ENCODE measurements at regions not wholly inside any gene's neighbourhood (a gene's known extent, or its start where the extent isn't known, plus 50 kb on each side); places are given as distances from the start of the nearest gene placed in this dataset.

- no peak for TF ChIP-seq CTCF (IDR thresholded peaks at IDR 0.05 in 2 of 3, conservative IDR thresholded peaks at IDR 0.05 in 1 of 3; ENCODE audit: borderline replicate concordance in 1 of 3, insufficient read depth in 1 of 3, low read depth in 2 of 3, low read length in 2 of 3)
- no peak for TF ChIP-seq POLR2AphosphoS5 (IDR thresholded peaks at IDR 0.05; ENCODE audit: low read depth, low read length)
- TF ChIP-seq POLR2A (IDR thresholded peaks at IDR 0.05; ENCODE audit: borderline replicate concordance, extremely low read depth, insufficient read depth, insufficient read length): no peak
- no peak for TF ChIP-seq FOSL1 (IDR thresholded peaks at IDR 0.05; ENCODE audit: low read depth)
- TF ChIP-seq SIN3A (IDR thresholded peaks at IDR 0.05; ENCODE audit: low read depth): no peak
- no peak for TF ChIP-seq JUND (IDR thresholded peaks at IDR 0.05)
Observed at GRCh38 chr7:86372262-86372661, 271.4 kb upstream of the GRM3 start.
